HEK293 (cell line): ENCODE measurements at regions not wholly inside any gene's neighbourhood (a gene's known extent, or its start where the extent isn't known, plus 50 kb on each side); places are given as distances from the start of the nearest gene placed in this dataset.

Source experiments
- CTCF ChIA-PET: fragments of 350-600 bp; formaldehyde crosslinking; extraction: SDS; loops from one replicate; lab custom pipeline; 2021; ENCODE audit warnings: antibody characterized with exemption; lab: Yijun Ruan, JAX
- POLR2A ChIA-PET: fragments of 300-600 bp; formaldehyde crosslinking; extraction: SDS; loops from one replicate; lab custom pipeline; 2020; ENCODE audit warnings: antibody characterized with exemption, inconsistent platforms; lab: Yijun Ruan, JAX
- H3K27ac ChIP-seq: fragments of 200-500 bp; sonication (Bioruptor generic); 2 replicates; pipeline ENCODE4 v1.5.1; 2014; ENCODE audit warnings: low read depth, low read length, control low read depth, inconsistent platforms; ENCODE audit errors: extremely low read depth
- H3K36me3 ChIP-seq, 2 experiments: fragments of 200-500 bp in 1 of 2; sonication (Bioruptor generic) in 1 of 2; 1 replicate in 1 of 2; 2 replicates in 1 of 2; pipeline ENCODE4 v1.5.1; 2014 to 2017; ENCODE audit warnings: inconsistent platforms in 2 of 2, low read length in 2 of 2; ENCODE audit not compliant: control insufficient read depth in 2 of 2, insufficient read depth in 1 of 2
- H3K4me1 ChIP-seq: fragments of 200-500 bp; sonication (Bioruptor generic); 2 replicates; pipeline ENCODE4 v1.5.1; 2014; ENCODE audit warnings: mild to moderate bottlenecking, low read length, inconsistent platforms; ENCODE audit not compliant: control insufficient read depth, insufficient read depth
- H3K4me3 ChIP-seq: 2 replicates; pipeline ENCODE4 v1.5.1; 2011; ENCODE audit warnings: low read depth, mild to moderate bottlenecking, control low read depth, low read length, moderate library complexity
- H3K9me3 ChIP-seq: fragments of 200-500 bp; sonication (Bioruptor generic); 2 replicates; pipeline ENCODE4 v1.5.1; 2014; ENCODE audit warnings: low read depth, low read length, inconsistent platforms; ENCODE audit not compliant: control insufficient read depth, insufficient read depth
- BCL6B ChIP-seq: fragments of 450-650 bp; formaldehyde crosslinking; IDR thresholded peaks from 2 replicates; pipeline ENCODE4 v1.5.1; 2017; ENCODE audit warnings: missing biosample characterization, missing genetic modification characterization
- GLIS1 ChIP-seq: fragments of 450-650 bp; formaldehyde crosslinking; IDR thresholded peaks from 2 replicates; pipeline ENCODE4 v1.5.1; 2016; ENCODE audit warnings: missing biosample characterization, missing genetic modification characterization
- GLIS2 ChIP-seq: fragments of 450-650 bp; formaldehyde crosslinking; IDR thresholded peaks from 2 replicates; pipeline ENCODE4 v1.5.1; 2016; ENCODE audit warnings: missing biosample characterization, missing genetic modification characterization
- HOXA7 ChIP-seq: sonication (generic); formaldehyde crosslinking; IDR thresholded peaks from 2 replicates; pipeline ENCODE4 v1.8.1; 2022; ENCODE audit warnings: missing genetic modification reagents, borderline replicate concordance
- HOXD13 ChIP-seq: sonication (generic); formaldehyde crosslinking; IDR thresholded peaks from 2 replicates; pipeline ENCODE4 v1.8.0; 2022; ENCODE audit warnings: missing genetic modification reagents, borderline replicate concordance
- KLF10 ChIP-seq: fragments of 450-650 bp; IDR thresholded peaks from 2 replicates; pipeline ENCODE4 v1.5.1; 2018; ENCODE audit warnings: missing biosample characterization, mild to moderate bottlenecking, missing genetic modification characterization
- OVOL3 ChIP-seq: fragments of 450-650 bp; formaldehyde crosslinking; IDR thresholded peaks from 2 replicates; pipeline ENCODE4 v1.5.1; 2016; ENCODE audit warnings: missing biosample characterization, missing genetic modification characterization
- PATZ1 ChIP-seq: fragments of 450-650 bp; formaldehyde crosslinking; IDR thresholded peaks from 2 replicates; pipeline ENCODE4 v1.5.1; 2016; ENCODE audit warnings: missing biosample characterization, missing genetic modification characterization
- PRDM1 ChIP-seq: fragments of 450-650 bp; formaldehyde crosslinking; IDR thresholded peaks from 2 replicates; pipeline ENCODE4; 2016; ENCODE audit warnings: missing biosample characterization, missing genetic modification characterization
- PRDM2 ChIP-seq: fragments of 450-650 bp; formaldehyde crosslinking; IDR thresholded peaks from 2 replicates; pipeline ENCODE4 v1.5.1; 2016; ENCODE audit warnings: missing biosample characterization, missing genetic modification characterization, borderline replicate concordance
- ZBTB20 ChIP-seq: fragments of 450-650 bp; formaldehyde crosslinking; IDR thresholded peaks from 2 replicates; pipeline ENCODE4 v1.5.1; 2016; ENCODE audit warnings: missing biosample characterization, missing genetic modification characterization
- ZNF10 ChIP-seq: fragments of 450-650 bp; formaldehyde crosslinking; IDR thresholded peaks from 2 replicates; pipeline ENCODE4 v1.5.1; 2017; ENCODE audit warnings: missing biosample characterization, missing genetic modification characterization
- ZNF133 ChIP-seq: fragments of 450-650 bp; formaldehyde crosslinking; IDR thresholded peaks from 2 replicates; pipeline ENCODE4 v1.5.1; 2016; ENCODE audit warnings: missing biosample characterization, missing genetic modification characterization
- ZNF138 ChIP-seq: fragments of 450-650 bp; formaldehyde crosslinking; IDR thresholded peaks from 2 replicates; pipeline ENCODE4 v1.5.1; 2016; ENCODE audit warnings: missing biosample characterization, missing genetic modification characterization, borderline replicate concordance
- ZNF600 ChIP-seq: fragments of 450-650 bp; formaldehyde crosslinking; IDR thresholded peaks from 2 replicates; pipeline ENCODE4 v1.5.1; 2016; ENCODE audit warnings: missing biosample characterization, missing genetic modification characterization
- ZNF692 ChIP-seq: fragments of 450-650 bp; formaldehyde crosslinking; IDR thresholded peaks from 2 replicates; pipeline ENCODE4 v1.5.1; 2016; ENCODE audit warnings: missing biosample characterization, missing genetic modification characterization
- ZNF792 ChIP-seq: fragments of 450-650 bp; formaldehyde crosslinking; IDR thresholded peaks from 2 replicates; pipeline ENCODE4 v1.5.1; 2016; ENCODE audit warnings: missing biosample characterization, missing genetic modification characterization

GRCh38 chr10:33465747-33466146, 131.3 kb upstream of the NRP1 start:
- ChIA-PET POLR2A (no interaction called here), CTCF (interaction anchor here (0.6 kb wide), 3 partner anchors 27 to 1956 kb away, joined by 3 to 4 read pairs (median 3); no protein-coding TSS in a partner anchor)
- TF ChIP-seq ZBTB20 (tag by site-specific recombination) (no peak), HOXA7 (CRISPR knock-in tag) (no peak), KLF10 (tag by site-specific recombination) (no peak), BCL6B (tag by site-specific recombination) (no peak), ZNF792 (tag by site-specific recombination) (no peak), GLIS1 (tag by site-specific recombination) (no peak), ZNF10 (tag by site-specific recombination) (no peak), ZNF600 (no peak), OVOL3 (no peak), GLIS2 (tag by site-specific recombination) (no peak), HOXD13 (CRISPR knock-in tag) (no peak), PRDM2 (tag by site-specific recombination) (no peak), ZNF692 (tag by site-specific recombination) (no peak), ZNF138 (tag by site-specific recombination) (no peak), PATZ1 (tag by site-specific recombination) (no peak), ZNF133 (tag by site-specific recombination) (no peak), PRDM1 (no peak)
- Histone ChIP-seq H3K36me3 (no peaks in the 10 kb centered on the region), H3K27ac (no peak overlapping the region), H3K9me3 (no peaks in the 10 kb centered on the region), H3K4me3 (no peak overlapping the region), H3K4me1 (no peaks in the 10 kb centered on the region; the same call in 1 of the 2 replicates)
